ENCODE measurements at regions not wholly inside any gene's neighbourhood (a gene's known extent, or its start where the extent isn't known, plus 50 kb on each side); places are given as distances from the start of the nearest gene placed in this dataset.

DNA sequence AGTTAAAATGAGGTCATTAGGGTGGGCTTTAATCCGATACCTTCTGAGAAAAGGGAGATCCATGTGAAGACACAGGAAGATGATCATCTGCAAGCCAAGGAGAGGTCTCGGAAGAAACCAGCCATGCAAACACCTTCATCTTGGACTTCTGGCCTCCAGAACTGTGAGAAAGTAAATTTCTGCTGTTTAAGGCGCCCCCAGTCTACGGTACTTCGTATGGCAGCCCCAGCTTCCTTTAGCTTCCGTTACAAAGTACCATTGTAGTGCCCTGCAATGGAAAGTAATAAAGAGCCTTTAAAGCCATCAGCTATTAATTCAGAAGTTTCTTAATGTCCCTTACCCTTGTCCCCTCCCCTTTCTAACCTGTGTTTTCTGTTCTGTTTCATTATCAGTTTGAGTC is 308.1 kb downstream of the AACS start:
- no peaks in the 10 kb centered on the region for H3K36me3 ChIP-seq (replicated peaks)
- TF ChIP-seq, protein P1, sequence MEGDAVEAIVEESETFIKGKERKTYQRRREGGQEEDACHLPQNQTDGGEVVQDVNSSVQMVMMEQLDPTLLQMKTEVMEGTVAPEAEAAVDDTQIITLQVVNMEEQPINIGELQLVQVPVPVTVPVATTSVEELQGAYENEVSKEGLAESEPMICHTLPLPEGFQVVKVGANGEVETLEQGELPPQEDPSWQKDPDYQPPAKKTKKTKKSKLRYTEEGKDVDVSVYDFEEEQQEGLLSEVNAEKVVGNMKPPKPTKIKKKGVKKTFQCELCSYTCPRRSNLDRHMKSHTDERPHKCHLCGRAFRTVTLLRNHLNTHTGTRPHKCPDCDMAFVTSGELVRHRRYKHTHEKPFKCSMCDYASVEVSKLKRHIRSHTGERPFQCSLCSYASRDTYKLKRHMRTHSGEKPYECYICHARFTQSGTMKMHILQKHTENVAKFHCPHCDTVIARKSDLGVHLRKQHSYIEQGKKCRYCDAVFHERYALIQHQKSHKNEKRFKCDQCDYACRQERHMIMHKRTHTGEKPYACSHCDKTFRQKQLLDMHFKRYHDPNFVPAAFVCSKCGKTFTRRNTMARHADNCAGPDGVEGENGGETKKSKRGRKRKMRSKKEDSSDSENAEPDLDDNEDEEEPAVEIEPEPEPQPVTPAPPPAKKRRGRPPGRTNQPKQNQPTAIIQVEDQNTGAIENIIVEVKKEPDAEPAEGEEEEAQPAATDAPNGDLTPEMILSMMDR (IDR thresholded peaks at IDR 0.05; ENCODE audit: low read depth, low read length, missing control alignments), result no peak
- in situ Hi-C loops (cut with HindIII; ENCODE audit: low pct_ligation_motif_present, low sequenced_read_pairs), result no loop called here

GRCh38 chr12:125376422-125376821 is 311.2 kb downstream of the AACS start:
- Histone ChIP-seq H3K36me3 (replicated peaks) (no peaks in the 10 kb centered on the region), H3K27ac (no peak overlapping the region), H3K27me3 (replicated peaks) (no peaks in the 10 kb centered on the region), H3K4me3 (ENCODE audit: low read depth, low read length) (no peak overlapping the region)
- no peak for DNase-seq
- in situ Hi-C loops (cut with HindIII; ENCODE audit: low pct_ligation_motif_present, low sequenced_read_pairs), result no loop called here
- TF ChIP-seq, protein P1 (IDR thresholded peaks at IDR 0.05; ENCODE audit: low read depth, low read length, missing control alignments), result no peak

More for the DNA sequence above, 308.1 kb downstream of the AACS start:
- DNase-seq, result no peak
- no peak overlapping the region for H3K4me3 ChIP-seq (ENCODE audit: low read depth, low read length)
- H3K27me3 ChIP-seq (replicated peaks), result no peaks in the 10 kb centered on the region
- no peak overlapping the region for H3K27ac ChIP-seq

DNA sequence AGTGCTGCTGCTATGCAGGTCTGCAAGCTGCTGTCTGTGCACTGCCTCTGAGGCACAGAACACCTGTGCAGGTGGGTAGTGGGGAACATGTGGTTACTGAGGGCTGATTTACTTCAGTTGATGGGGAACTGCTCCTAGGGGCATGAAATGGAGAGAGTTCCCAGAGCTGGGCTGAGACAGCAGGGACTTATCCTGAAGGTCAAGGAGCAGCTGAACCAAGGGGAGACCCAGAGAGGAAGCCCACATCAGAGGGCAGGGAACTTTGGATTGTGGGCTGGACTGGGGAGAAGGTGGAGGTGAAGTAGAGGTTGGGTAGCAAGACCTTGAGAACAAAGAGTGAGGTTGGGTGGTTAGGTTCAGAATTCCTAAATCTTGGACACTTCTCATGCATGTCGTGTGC is 311.9 kb downstream of the AACS start:
- no peaks in the 10 kb centered on the region for H3K36me3 ChIP-seq (replicated peaks)
- in situ Hi-C loops (cut with HindIII; ENCODE audit: low pct_ligation_motif_present, low sequenced_read_pairs), result no loop called here
- no peaks in the 10 kb centered on the region for H3K27me3 ChIP-seq (replicated peaks)
- H3K27ac ChIP-seq, result no peak overlapping the region
- TF ChIP-seq, protein P1 (IDR thresholded peaks at IDR 0.05; ENCODE audit: low read depth, low read length, missing control alignments), result no peak
- H3K4me3 ChIP-seq (ENCODE audit: low read depth, low read length), result no peak overlapping the region
- DNase-seq, result no peak

- in situ Hi-C loops (cut with HindIII; ENCODE audit: low pct_ligation_motif_present, low sequenced_read_pairs), result no loop called here
- H3K36me3 ChIP-seq (replicated peaks), result no peaks in the 10 kb centered on the region
Measured at GRCh38 chr12:125381373-125381772, 316.1 kb downstream of the AACS start.

DNA sequence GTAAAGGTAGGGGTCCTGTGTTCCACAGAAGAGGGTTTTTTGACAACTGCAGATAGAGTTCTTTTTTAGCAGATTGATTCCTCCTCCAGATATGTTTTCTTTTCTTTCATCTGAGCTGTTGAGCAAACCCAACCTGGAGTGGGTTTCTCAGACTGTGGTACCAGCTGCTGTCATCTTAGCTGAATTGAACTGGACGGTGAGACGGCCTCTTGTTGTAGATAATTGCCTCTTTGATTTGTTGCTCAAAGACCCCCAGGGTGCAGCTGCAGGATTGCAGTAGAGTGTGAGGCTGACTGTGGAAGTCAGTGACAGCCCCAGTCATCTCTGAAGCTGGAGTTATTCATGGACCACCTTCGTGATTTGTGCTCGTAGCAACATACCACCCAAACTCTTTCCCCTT is 317.7 kb downstream of the AACS start:
- DNase-seq, result no peak
- no peak overlapping the region for H3K27ac ChIP-seq
- H3K27me3 ChIP-seq (replicated peaks), result no peaks in the 10 kb centered on the region
- H3K36me3 ChIP-seq (replicated peaks), result no peaks in the 10 kb centered on the region
- no peak overlapping the region for H3K4me3 ChIP-seq (ENCODE audit: low read depth, low read length)
- in situ Hi-C loops (cut with HindIII; ENCODE audit: low pct_ligation_motif_present, low sequenced_read_pairs), result no loop called here
- TF ChIP-seq, protein P1 (IDR thresholded peaks at IDR 0.05; ENCODE audit: low read depth, low read length, missing control alignments), result no peak

More at GRCh38 chr12:125381373-125381772, 316.1 kb downstream of the AACS start:
- Histone ChIP-seq H3K27ac (no peak overlapping the region), H3K27me3 (replicated peaks) (no peaks in the 10 kb centered on the region), H3K4me3 (ENCODE audit: low read depth, low read length) (no peak overlapping the region)
- no peak for DNase-seq
- TF ChIP-seq, protein P1 (IDR thresholded peaks at IDR 0.05; ENCODE audit: low read depth, low read length, missing control alignments), result no peak

DNA sequence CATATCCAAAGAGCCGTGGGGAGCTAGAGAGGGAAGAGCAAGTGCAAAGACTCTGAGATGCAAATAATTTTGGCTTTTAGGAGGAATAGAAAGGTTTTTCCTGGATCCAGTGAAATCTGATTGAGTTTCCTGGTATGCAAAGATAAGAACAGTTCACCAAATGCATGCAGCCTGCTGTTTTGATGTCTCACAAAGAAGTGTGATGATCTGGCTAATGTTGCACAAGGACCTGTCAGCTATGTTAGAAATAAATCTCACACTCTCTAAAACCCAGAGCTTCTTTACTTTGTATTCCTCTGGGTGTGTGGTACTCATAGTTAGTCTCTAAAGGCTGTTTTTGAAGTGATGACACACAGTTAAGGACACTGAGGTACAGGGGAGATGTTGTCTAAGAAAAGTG is 321.4 kb downstream of the AACS start:
- Histone ChIP-seq H3K27me3 (replicated peaks) (no peaks in the 10 kb centered on the region), H3K27ac (no peak overlapping the region), H3K36me3 (replicated peaks) (no peaks in the 10 kb centered on the region), H3K4me3 (ENCODE audit: low read depth, low read length) (no peak overlapping the region)
- DNase-seq, result no peak
- in situ Hi-C loops (cut with HindIII; ENCODE audit: low pct_ligation_motif_present, low sequenced_read_pairs), result no loop called here
- TF ChIP-seq, protein P1 (IDR thresholded peaks at IDR 0.05; ENCODE audit: low read depth, low read length, missing control alignments), result no peak
